ENCODE measurements at regions not wholly inside any gene's neighbourhood (a gene's known extent, or its start where the extent isn't known, plus 50 kb on each side); places are given as distances from the start of the nearest gene placed in this dataset.

GRCh38 chr11:31977343-31977742 lies 113.5 kb upstream of the RCN1 start (continued):
- no peak for TF ChIP-seq ZNF518B (CRISPR knock-in tag; IDR thresholded peaks at IDR 0.05)

GRCh38 chr11:31974366-31975136 lies 116.3 kb upstream of the RCN1 start:
- no peak overlapping the region for H3K27ac ChIP-seq (ENCODE audit: extremely low read depth, low read depth, low read length)
- no peaks in the 10 kb centered on the region for H4K20me1 ChIP-seq (replicated peaks; ENCODE audit: control insufficient read depth, insufficient read depth, low read length)
- CTCF ChIA-PET (ENCODE audit: low intra/inter-chr PET ratio) = no interaction called here
- H3K9me3 ChIP-seq (replicated peaks; ENCODE audit: control insufficient read depth, insufficient read depth, low read depth, low read length) = no peaks in the 10 kb centered on the region
- BruUV-seq (replicated peaks) = no TSS peak
- FAIRE-seq = no peak
- no peaks in the 10 kb centered on the region for H3K36me3 ChIP-seq (ENCODE audit: control insufficient read depth, insufficient read depth, low read length)
- H3K27me3 ChIP-seq (ENCODE audit: control insufficient read depth in 2 of 2, insufficient read depth in 2 of 2, low read length in 2 of 2) = peaks cover 3 to 8% of the 10 kb centered on the region in 2 experiments; a peak in 3 of 5 replicates
- POLR2A ChIA-PET = interaction anchor here (0.6 kb wide), 1 partner anchor 288 kb away, joined by 3 read pairs; no protein-coding TSS in a partner anchor
- intact Hi-C loops (cut with micrococcal nuclease) = no loop called here
- H3K9me1 ChIP-seq (ENCODE audit: control insufficient read depth, insufficient read depth, low read length) = no peaks in the 10 kb centered on the region
- H3K4me3 ChIP-seq = no peak overlapping the region
- no peak overlapping the region for H3K4me2 ChIP-seq (ENCODE audit: insufficient read depth, low read length)
- H3K9ac ChIP-seq (ENCODE audit: insufficient read depth in 1 of 2, low read depth in 2 of 2, low read length in 2 of 2) = no peak overlapping the region
- no peak for DNase-seq (ENCODE audit: extremely low read depth in 1 of 4, low spot score in 3 of 4)
- no peak for ATAC-seq
- no peaks in the 10 kb centered on the region for H3K79me2 ChIP-seq (ENCODE audit: control insufficient read depth, insufficient read depth, low read length)
- no peaks in the 10 kb centered on the region for H3K4me1 ChIP-seq (replicated peaks in 1 of 2; ENCODE audit: control insufficient read depth in 2 of 2, insufficient read depth in 2 of 2, low read length in 2 of 2)
- 1% methylated on average over 5 of the region's 5 CpGs for WGBS (ENCODE audit: insufficient coverage, low coverage, missing lambda C conversion rate)
- no peak overlapping the region for H2AFZ ChIP-seq (ENCODE audit: low read depth, low read length)
- in situ Hi-C loops (cut with MboI) = no loop called here
- TF ChIP-seq SRSF3 (IDR thresholded peaks at IDR 0.05; ENCODE audit: insufficient read depth, low read length) = no peak
- no peak for TF ChIP-seq SIN3A (IDR thresholded peaks at IDR 0.05; ENCODE audit: borderline replicate concordance in 2 of 2, control insufficient read depth in 1 of 2, low read depth in 2 of 2, low read length in 2 of 2)
- TF ChIP-seq CBFA2T3 (IDR thresholded peaks at IDR 0.05) = no peak
- TF ChIP-seq ZC3H11A (IDR thresholded peaks at IDR 0.05; ENCODE audit: low read depth, low read length) = no peak
- TF ChIP-seq TCF15 (CRISPR knock-in tag; IDR thresholded peaks at IDR 0.05) = no peak
- TF ChIP-seq, protein P1, sequence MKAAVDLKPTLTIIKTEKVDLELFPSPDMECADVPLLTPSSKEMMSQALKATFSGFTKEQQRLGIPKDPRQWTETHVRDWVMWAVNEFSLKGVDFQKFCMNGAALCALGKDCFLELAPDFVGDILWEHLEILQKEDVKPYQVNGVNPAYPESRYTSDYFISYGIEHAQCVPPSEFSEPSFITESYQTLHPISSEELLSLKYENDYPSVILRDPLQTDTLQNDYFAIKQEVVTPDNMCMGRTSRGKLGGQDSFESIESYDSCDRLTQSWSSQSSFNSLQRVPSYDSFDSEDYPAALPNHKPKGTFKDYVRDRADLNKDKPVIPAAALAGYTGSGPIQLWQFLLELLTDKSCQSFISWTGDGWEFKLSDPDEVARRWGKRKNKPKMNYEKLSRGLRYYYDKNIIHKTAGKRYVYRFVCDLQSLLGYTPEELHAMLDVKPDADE (conservative IDR thresholded peaks at IDR 0.05; ENCODE audit: control insufficient read depth, low read depth, low read length) = no peak
- TF ChIP-seq CAMTA2 (CRISPR knock-in tag; conservative IDR thresholded peaks at IDR 0.05) = no peak
- no peak for TF ChIP-seq POLR2H (tag; IDR thresholded peaks at IDR 0.05; ENCODE audit: low read depth)
- TF ChIP-seq NR2C2 (CRISPR knock-in tag; IDR thresholded peaks at IDR 0.05) = no peak
- no peak for TF ChIP-seq NR2C2 (tag; IDR thresholded peaks at IDR 0.05)
- no peak for TF ChIP-seq HMGXB4 (CRISPR knock-in tag; IDR thresholded peaks at IDR 0.05)
- TF ChIP-seq CTBP1 (IDR thresholded peaks at IDR 0.05; ENCODE audit: borderline replicate concordance) = no peak
